DND-41 (cell line): ENCODE measurements at regions not wholly inside any gene's neighbourhood (a gene's known extent, or its start where the extent isn't known, plus 50 kb on each side); places are given as distances from the start of the nearest gene placed in this dataset.

Source experiments
- ATAC-seq: fragments of 200-7000 bp; cut with Tn5 transposase; 3 replicates; pipeline ENCODE4 v1.9.1; 2021; ENCODE audit warnings: low read depth; ENCODE audit not compliant: insufficient read depth
- DNase-seq: peaks from one replicate; pipeline ENCODE4 v3.0.0-alpha.2; 2020
- H2AFZ ChIP-seq: 2 replicates; pipeline ENCODE4 v1.6.0; 2012; ENCODE audit warnings: low read depth, low read length
- H3K27ac ChIP-seq: 2 replicates; pipeline ENCODE4 v1.5.1; 2012; ENCODE audit warnings: low read length, inconsistent platforms
- H3K27me3 ChIP-seq: fragments of 200-600 bp; sonication (generic); 2 replicates; pipeline ENCODE4 v1.6.0; 2012; ENCODE audit warnings: low read length, mild to moderate bottlenecking, inconsistent platforms; ENCODE audit not compliant: insufficient read depth, poor library complexity
- H3K36me3 ChIP-seq: 2 replicates; pipeline ENCODE4 v1.5.1; 2012; ENCODE audit warnings: low read length, inconsistent platforms; ENCODE audit not compliant: insufficient read depth
- H3K4me1 ChIP-seq: 2 replicates; pipeline ENCODE4 v1.5.1; 2012; ENCODE audit warnings: mild to moderate bottlenecking, low read length; ENCODE audit not compliant: insufficient read depth
- H3K4me2 ChIP-seq: 2 replicates; pipeline ENCODE4 v1.6.0; 2012; ENCODE audit warnings: mild to moderate bottlenecking, moderate library complexity, low read length, inconsistent platforms; ENCODE audit not compliant: insufficient read depth
- H3K4me3 ChIP-seq, 2 experiments: fragments of 200-600 bp in 1 of 2; shearing (Covaris generic) in 1 of 2; 2 replicates each; pipeline ENCODE4 v1.5.1; 2012 to 2016; ENCODE audit warnings: inconsistent platforms in 2 of 2, low read length in 2 of 2, mild to moderate bottlenecking in 2 of 2, low read depth in 1 of 2, moderate library complexity in 1 of 2
- H3K79me2 ChIP-seq: 2 replicates; pipeline ENCODE4 v1.6.0; 2012; ENCODE audit warnings: low read length, inconsistent platforms; ENCODE audit not compliant: insufficient read depth
- H3K9ac ChIP-seq: 2 replicates; pipeline ENCODE4 v1.6.0; 2012; ENCODE audit warnings: low read depth, mild to moderate bottlenecking, inconsistent platforms, low read length, moderate library complexity
- H3K9me3 ChIP-seq: 2 replicates; pipeline ENCODE4 v1.5.1; 2012; ENCODE audit warnings: low read length, moderate library complexity, mild to moderate bottlenecking, inconsistent platforms; ENCODE audit not compliant: insufficient read depth, severe bottlenecking
- H4K20me1 ChIP-seq: 2 replicates; pipeline ENCODE4 v1.6.0; 2012; ENCODE audit warnings: low read length; ENCODE audit not compliant: insufficient read depth
- EZH2 ChIP-seq: IDR thresholded peaks from 3 replicates; pipeline ENCODE4 v1.6.1; 2012; ENCODE audit warnings: borderline replicate concordance, low read depth, mild to moderate bottlenecking, moderate library complexity, low read length, inconsistent platforms; ENCODE audit not compliant: severe bottlenecking
- TF ChIP-seq, protein P1 (sequence below): IDR thresholded peaks from 2 replicates; pipeline ENCODE4 v1.5.1; 2012; ENCODE audit warnings: borderline replicate concordance, low read length, moderate library complexity, mild to moderate bottlenecking; ENCODE audit not compliant: poor library complexity, severe bottlenecking; ENCODE audit errors: extremely low read depth

- Histone ChIP-seq H3K4me2 (no peak overlapping the region), H2AFZ (no peak overlapping the region)
Measured at GRCh38 chr4:167587361-167587760, 353.1 kb upstream of the SPOCK3 start.

GRCh38 chr4:167595898-167596297 is 361.6 kb upstream of the SPOCK3 start:
- Histone ChIP-seq H3K36me3 (no peaks in the 10 kb centered on the region), H3K4me1 (no peaks in the 10 kb centered on the region), H4K20me1 (no peaks in the 10 kb centered on the region), H3K9me3 (no peaks in the 10 kb centered on the region), H3K27ac (no peak overlapping the region), H3K4me2 (no peak overlapping the region), H3K4me3 (no peak overlapping the region), H2AFZ (no peak overlapping the region), H3K79me2 (no peaks in the 10 kb centered on the region), H3K9ac (no peak overlapping the region), H3K27me3 (no peaks in the 10 kb centered on the region)
- no peak for ATAC-seq
- no peak for TF ChIP-seq EZH2
- TF ChIP-seq, protein P1, sequence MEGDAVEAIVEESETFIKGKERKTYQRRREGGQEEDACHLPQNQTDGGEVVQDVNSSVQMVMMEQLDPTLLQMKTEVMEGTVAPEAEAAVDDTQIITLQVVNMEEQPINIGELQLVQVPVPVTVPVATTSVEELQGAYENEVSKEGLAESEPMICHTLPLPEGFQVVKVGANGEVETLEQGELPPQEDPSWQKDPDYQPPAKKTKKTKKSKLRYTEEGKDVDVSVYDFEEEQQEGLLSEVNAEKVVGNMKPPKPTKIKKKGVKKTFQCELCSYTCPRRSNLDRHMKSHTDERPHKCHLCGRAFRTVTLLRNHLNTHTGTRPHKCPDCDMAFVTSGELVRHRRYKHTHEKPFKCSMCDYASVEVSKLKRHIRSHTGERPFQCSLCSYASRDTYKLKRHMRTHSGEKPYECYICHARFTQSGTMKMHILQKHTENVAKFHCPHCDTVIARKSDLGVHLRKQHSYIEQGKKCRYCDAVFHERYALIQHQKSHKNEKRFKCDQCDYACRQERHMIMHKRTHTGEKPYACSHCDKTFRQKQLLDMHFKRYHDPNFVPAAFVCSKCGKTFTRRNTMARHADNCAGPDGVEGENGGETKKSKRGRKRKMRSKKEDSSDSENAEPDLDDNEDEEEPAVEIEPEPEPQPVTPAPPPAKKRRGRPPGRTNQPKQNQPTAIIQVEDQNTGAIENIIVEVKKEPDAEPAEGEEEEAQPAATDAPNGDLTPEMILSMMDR = no peak
- no peak for DNase-seq

More at GRCh38 chr4:167587361-167587760, 353.1 kb upstream of the SPOCK3 start:
- Histone ChIP-seq H3K27ac (no peak overlapping the region), H3K9ac (no peak overlapping the region), H3K36me3 (no peaks in the 10 kb centered on the region), H3K9me3 (no peaks in the 10 kb centered on the region), H3K27me3 (no peaks in the 10 kb centered on the region), H3K4me1 (no peaks in the 10 kb centered on the region), H4K20me1 (no peaks in the 10 kb centered on the region), H3K4me3 (no peak overlapping the region), H3K79me2 (no peaks in the 10 kb centered on the region)
- ATAC-seq (no peak), DNase-seq (no peak)
- TF ChIP-seq, protein P1 = no peak
- TF ChIP-seq EZH2 = no peak

DNA sequence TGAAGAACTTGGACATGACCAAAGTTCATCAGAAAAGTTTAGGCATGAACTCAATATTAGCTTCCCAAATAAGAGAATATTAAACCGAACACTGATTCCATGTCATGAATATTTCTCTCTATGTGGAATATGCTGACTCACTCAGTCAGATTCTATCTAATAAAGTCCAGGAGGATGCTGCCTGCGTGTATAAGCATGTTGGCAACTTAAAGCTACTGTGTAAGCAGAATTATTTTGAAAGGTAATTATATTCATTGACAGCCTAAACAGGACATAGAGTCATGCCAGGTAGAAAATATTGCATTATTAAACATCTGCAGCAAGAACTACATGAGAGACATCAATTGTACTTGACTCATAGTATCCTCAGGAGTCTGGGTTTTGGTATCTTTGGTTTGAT is 367.9 kb upstream of the SPOCK3 start:
- Histone ChIP-seq H3K9ac (no peak overlapping the region), H3K4me2 (no peak overlapping the region), H3K4me1 (peaks cover 10% of the 10 kb centered on the region), H3K4me3 (no peak overlapping the region), H3K9me3 (no peaks in the 10 kb centered on the region), H3K27ac (no peak overlapping the region), H3K27me3 (no peaks in the 10 kb centered on the region), H3K79me2 (no peaks in the 10 kb centered on the region), H2AFZ (no peak overlapping the region), H3K36me3 (no peaks in the 10 kb centered on the region), H4K20me1 (no peaks in the 10 kb centered on the region)
- no peak for TF ChIP-seq EZH2
- TF ChIP-seq, protein P1 = no peak
- ATAC-seq (no peak), DNase-seq (no peak)

GRCh38 chr4:167606551-167606950 is 372.3 kb upstream of the SPOCK3 start:
- no peak overlapping the region for H2AFZ ChIP-seq
- TF ChIP-seq EZH2 = no peak
- TF ChIP-seq, protein P1 = no peak
- no peaks in the 10 kb centered on the region for H3K9me3 ChIP-seq
- DNase-seq (peak; percentile 58), ATAC-seq (peak; percentile 81; the same call in 2 of the 3 replicates)
- peaks cover 10% of the 10 kb centered on the region for H3K4me1 ChIP-seq
- no peak overlapping the region for H3K4me3 ChIP-seq
- no peaks in the 10 kb centered on the region for H3K27me3 ChIP-seq
- H3K9ac ChIP-seq = no peak overlapping the region
- H3K36me3 ChIP-seq = no peaks in the 10 kb centered on the region
- no peaks in the 10 kb centered on the region for H4K20me1 ChIP-seq
- no peak overlapping the region for H3K27ac ChIP-seq
- no peak overlapping the region for H3K4me2 ChIP-seq
- no peaks in the 10 kb centered on the region for H3K79me2 ChIP-seq
